Right lobe of liver (tissue), 6 donors: ENCODE measurements at regions not wholly inside any gene's neighbourhood (a gene's known extent, or its start where the extent isn't known, plus 50 kb on each side); places are given as distances from the start of the nearest gene placed in this dataset.

ENCODE experiments used
- ATAC-seq, 4 donors: fragments of 200-7000 bp; cut with Tn5 transposase; one replicate each; pipeline ENCODE4 v1.9.1; 2020; ENCODE audit warnings: mild to moderate bottlenecking in 4 of 4, moderate library complexity in 4 of 4
- DNase-seq, 3 donors: peaks; one replicate each; pipeline ENCODE4 v3.0.0-alpha.2; 2020
- H3K27ac ChIP-seq, 3 donors: fragments of 200-600 bp; one replicate each; pipeline ENCODE4 v1.8.0; 2022
- H3K27me3 ChIP-seq, 2 donors: fragments of 200-600 bp; one replicate each; pipeline ENCODE4 v1.8.0; 2022
- H3K36me3 ChIP-seq, 4 donors: fragments of 200-600 bp; sonication (generic) in 1 of 4; one replicate each; pipeline versions ENCODE4 v1.5.1 to v1.8.0; 2017 to 2022; ENCODE audit warnings: control low read depth in 1 of 4
- H3K4me1 ChIP-seq, 4 donors: fragments of 200-600 bp; sonication (generic) in 1 of 4; one replicate each; pipeline versions ENCODE4 v1.5.1 to v1.8.0; 2017 to 2022; ENCODE audit warnings: control low read depth in 1 of 4
- H3K4me3 ChIP-seq, 3 donors: fragments of 200-600 bp; one replicate each; pipeline ENCODE4 v1.8.0; 2022
- H3K9me3 ChIP-seq, 4 donors: fragments of 200-600 bp; sonication (generic) in 1 of 4; one replicate each; pipeline versions ENCODE4 v1.5.1 to v1.8.0; 2017 to 2022; ENCODE audit warnings: control low read depth in 1 of 4
- CTCF ChIP-seq, 4 donors: fragments of 200-600 bp in 3 of 4; fragments of 450-650 bp in 1 of 4; IDR thresholded peaks; one replicate each; pipeline versions ENCODE4 v1.5.1 to v1.8.0; 2016 to 2022; ENCODE audit warnings: antibody characterized with exemption in 4 of 4, mild to moderate bottlenecking in 2 of 4
- POLR2A ChIP-seq: fragments of 450-650 bp; IDR thresholded peaks from one replicate; pipeline ENCODE4 v1.6.1; 2017; ENCODE audit warnings: antibody characterized with exemption, mild to moderate bottlenecking
- WGBS: methylation state at CpG from one replicate; pipeline ENCODE4 v1.1.6; 2018; ENCODE audit warnings: low coverage, low lambda C conversion rate; ENCODE audit not compliant: insufficient coverage; ENCODE audit errors: missing lambda C conversion rate; 5-methylcytosine and 5-hydroxymethylcytosine counted together
- intact Hi-C, 2 donors: fragments of 100-400 bp; cut with DNase I; formaldehyde crosslinking; loops; one replicate each; pipeline versions ENCODE4 v1.11.2 to v1.14.1; 2022
- donor health status: DM: no; HTN: yes; CAD: no.
- donor health status: DM: no; HTN: no; CAD: no.
- donor health status: DM: no; HTN: no; CAD: no.
- donor health status: DM: no; HTN: yes; CAD: no.
- donor health status: DM: no; HTN: yes; CAD: no.

- WGBS = 49% methylated on average over 3 of the region's 3 CpGs
- intact Hi-C loops = no loop called here
- no peak overlapping the region for H3K4me3 ChIP-seq
- TF ChIP-seq CTCF (IDR thresholded peaks at IDR 0.05) = no peak
- TF ChIP-seq POLR2A = no peak
- DNase-seq = no peak
- no peaks in the 10 kb centered on the region for H3K36me3 ChIP-seq
- no peaks in the 10 kb centered on the region for H3K9me3 ChIP-seq
- H3K27ac ChIP-seq = no peak overlapping the region
- no peak for ATAC-seq
- no peaks in the 10 kb centered on the region for H3K4me1 ChIP-seq
- H3K27me3 ChIP-seq = no peaks in the 10 kb centered on the region
Observed at GRCh38 chr18:25815659-25816058, 274.8 kb downstream of the SS18 start.

- H3K27ac ChIP-seq = no peak overlapping the region
- no peaks in the 10 kb centered on the region for H3K36me3 ChIP-seq
- ATAC-seq (no peak), DNase-seq (no peak)
- TF ChIP-seq CTCF (IDR thresholded peaks at IDR 0.05) (no peak), POLR2A (no peak)
- no peaks in the 10 kb centered on the region for H3K4me1 ChIP-seq
- H3K27me3 ChIP-seq = no peaks in the 10 kb centered on the region
- H3K4me3 ChIP-seq = no peak overlapping the region
- H3K9me3 ChIP-seq = no peaks in the 10 kb centered on the region
- WGBS = 23% methylated on average over 4 of the region's 4 CpGs
- intact Hi-C loops = no loop called here
Observed at GRCh38 chr18:25814841-25815458, 275.5 kb downstream of the SS18 start.

DNA sequence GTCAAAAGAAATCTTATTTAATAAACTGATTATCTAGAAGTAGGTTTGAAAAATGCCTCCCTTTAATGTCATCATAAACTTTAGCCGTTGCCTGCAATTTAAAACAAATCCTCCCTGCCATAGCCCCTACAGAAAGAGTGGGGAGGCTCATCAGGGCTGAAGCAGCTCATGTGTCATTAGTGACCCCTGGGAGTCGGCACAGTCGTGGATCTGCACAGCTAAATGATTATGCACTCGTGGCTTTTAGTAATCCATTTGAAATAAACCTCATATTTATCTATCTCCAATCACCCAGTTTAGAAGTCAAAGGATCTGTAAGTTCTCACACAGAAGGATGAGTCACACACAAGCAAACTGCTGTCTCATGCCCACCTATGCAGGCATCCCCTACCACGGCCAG is 277.3 kb downstream of the SS18 start:
- Histone ChIP-seq H3K27ac (no peak overlapping the region), H3K36me3 (no peaks in the 10 kb centered on the region), H3K27me3 (no peaks in the 10 kb centered on the region), H3K4me3 (no peak overlapping the region), H3K9me3 (no peaks in the 10 kb centered on the region), H3K4me1 (no peaks in the 10 kb centered on the region)
- intact Hi-C loops = no loop called here
- TF ChIP-seq POLR2A (no peak), CTCF (IDR thresholded peaks at IDR 0.05) (no peak)
- no peak for ATAC-seq
- 52% methylated on average over 5 of the region's 5 CpGs for WGBS
- DNase-seq = no peak

GRCh38 chr18:25810736-25811135 is 279.7 kb downstream of the SS18 start:
- 95% methylated on average over 3 of the region's 3 CpGs for WGBS
- no peaks in the 10 kb centered on the region for H3K4me1 ChIP-seq
- no peaks in the 10 kb centered on the region for H3K27me3 ChIP-seq

More at GRCh38 chr18:25810736-25811135, 279.7 kb downstream of the SS18 start:
- intact Hi-C loops = no loop called here
- ATAC-seq = no peak
- no peak overlapping the region for H3K27ac ChIP-seq
- DNase-seq = no peak
- TF ChIP-seq POLR2A (no peak), CTCF (IDR thresholded peaks at IDR 0.05) (no peak)
- no peaks in the 10 kb centered on the region for H3K36me3 ChIP-seq
- no peak overlapping the region for H3K4me3 ChIP-seq
- no peaks in the 10 kb centered on the region for H3K9me3 ChIP-seq
